ENCODE measurements at regions not wholly inside any gene's neighbourhood (a gene's known extent, or its start where the extent isn't known, plus 50 kb on each side); places are given as distances from the start of the nearest gene placed in this dataset.
"Not testable (repeated sequence)": the region's sequence is repeated elsewhere in the genome, so short reads cannot be mapped to it uniquely, and the experiment has no call there.

DNA sequence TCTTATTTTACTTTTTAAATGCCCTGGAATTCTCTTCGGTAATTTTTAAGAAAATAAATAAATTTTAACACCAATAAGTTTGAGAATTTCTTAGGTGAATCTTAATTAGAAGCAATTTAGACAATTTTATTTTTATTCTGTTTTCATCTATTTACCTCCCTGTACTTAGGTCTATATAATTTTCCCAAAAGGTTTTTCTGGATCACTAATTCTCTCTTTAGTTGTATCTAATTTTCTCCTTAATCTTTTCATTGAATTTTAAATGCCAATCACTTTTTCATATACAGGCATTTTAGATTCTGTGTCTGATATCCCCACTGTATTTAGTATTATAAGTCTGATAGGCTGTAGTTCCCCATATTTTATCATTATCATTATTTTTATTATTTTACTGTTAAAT lies 845.3 kb downstream of the TRIML1 start:
- no peak overlapping the region for H3K27ac Mint-ChIP-seq
- H3K27me3 Mint-ChIP-seq = no peaks in the 10 kb centered on the region
- no peak for ATAC-seq
- H3K36me3 Mint-ChIP-seq = no peaks in the 10 kb centered on the region
- no peak overlapping the region for H3K4me3 Mint-ChIP-seq
- no peaks in the 10 kb centered on the region for H3K9me3 Mint-ChIP-seq
- H3K4me1 Mint-ChIP-seq = no peaks in the 10 kb centered on the region

DNA sequence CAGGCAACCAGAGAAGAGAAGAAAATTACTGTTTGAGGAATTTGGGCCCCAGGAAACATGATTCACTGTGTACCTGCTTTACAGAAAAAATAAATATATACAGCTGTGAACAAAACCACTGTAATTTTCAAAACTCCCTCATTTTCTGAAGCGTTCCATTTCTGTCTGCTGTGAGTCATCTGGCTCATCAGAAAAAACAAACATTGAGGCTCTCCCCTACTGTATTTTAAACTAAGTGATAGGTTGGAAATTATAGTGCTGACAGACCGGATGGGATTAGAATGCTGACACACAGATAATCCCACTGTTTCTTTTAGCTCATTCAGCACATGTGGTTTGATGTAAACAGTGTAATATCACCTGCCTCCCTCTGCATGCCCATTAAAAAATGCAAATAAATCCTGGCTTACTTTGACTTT lies 847.0 kb downstream of the TRIML1 start:
- no peak overlapping the region for H3K4me3 Mint-ChIP-seq
- H3K27ac Mint-ChIP-seq = no peak overlapping the region
- no peak for ATAC-seq
- no peaks in the 10 kb centered on the region for H3K27me3 Mint-ChIP-seq
- H3K9me3 Mint-ChIP-seq = no peaks in the 10 kb centered on the region
- no peaks in the 10 kb centered on the region for H3K4me1 Mint-ChIP-seq
- no peaks in the 10 kb centered on the region for H3K36me3 Mint-ChIP-seq

DNA sequence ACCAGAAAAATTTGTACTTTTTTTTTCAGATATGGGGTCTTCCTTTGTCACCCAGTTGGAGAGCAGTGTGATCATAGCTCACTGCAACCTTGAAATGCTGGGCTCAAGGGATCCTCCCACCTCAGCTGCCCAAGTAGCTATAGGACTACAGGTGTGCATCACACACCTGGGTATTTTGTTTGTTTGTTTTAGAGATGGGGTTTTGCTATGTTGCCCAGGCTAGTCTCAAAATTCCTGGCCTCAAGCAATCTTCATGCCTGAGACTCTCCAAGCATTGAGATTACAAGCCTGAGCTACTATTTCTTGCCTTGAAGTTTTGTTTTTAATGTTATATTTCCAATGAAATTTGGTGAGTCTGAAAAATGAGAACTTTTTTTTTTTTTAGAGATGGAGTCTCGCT lies 847.8 kb downstream of the TRIML1 start:
- Mint-ChIP-seq H3K27me3 (no peaks in the 10 kb centered on the region), H3K9me3 (no peaks in the 10 kb centered on the region), H3K27ac (no peak overlapping the region), H3K4me1 (no peaks in the 10 kb centered on the region), H3K4me3 (no peak overlapping the region), H3K36me3 (no peaks in the 10 kb centered on the region)
- no peak for ATAC-seq

DNA sequence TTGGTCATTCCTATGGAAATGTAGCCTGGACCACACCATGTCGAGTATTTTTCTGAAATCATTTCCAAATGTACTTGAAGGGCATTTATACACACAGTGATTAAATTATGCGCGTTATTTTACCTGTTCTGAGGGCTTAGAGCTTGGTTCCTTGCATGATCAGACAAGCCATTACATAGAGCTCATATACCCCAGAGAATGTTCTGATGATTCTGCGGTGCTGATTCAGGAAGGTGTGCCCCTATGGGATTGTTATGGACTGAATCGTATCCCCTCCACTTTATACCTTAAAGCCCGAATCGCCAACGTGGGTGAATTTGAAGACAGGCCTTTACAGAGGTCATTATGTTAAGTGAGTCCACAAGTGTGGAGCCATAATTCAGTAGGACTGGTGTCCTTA lies 848.9 kb downstream of the TRIML1 start:
- peaks cover 2% of the 10 kb centered on the region for H3K9me3 Mint-ChIP-seq
- no peaks in the 10 kb centered on the region for H3K36me3 Mint-ChIP-seq
- H3K4me3 Mint-ChIP-seq = no peak overlapping the region
- no peak overlapping the region for H3K27ac Mint-ChIP-seq
- ATAC-seq = no peak
- H3K4me1 Mint-ChIP-seq = no peaks in the 10 kb centered on the region
- H3K27me3 Mint-ChIP-seq = no peaks in the 10 kb centered on the region

DNA sequence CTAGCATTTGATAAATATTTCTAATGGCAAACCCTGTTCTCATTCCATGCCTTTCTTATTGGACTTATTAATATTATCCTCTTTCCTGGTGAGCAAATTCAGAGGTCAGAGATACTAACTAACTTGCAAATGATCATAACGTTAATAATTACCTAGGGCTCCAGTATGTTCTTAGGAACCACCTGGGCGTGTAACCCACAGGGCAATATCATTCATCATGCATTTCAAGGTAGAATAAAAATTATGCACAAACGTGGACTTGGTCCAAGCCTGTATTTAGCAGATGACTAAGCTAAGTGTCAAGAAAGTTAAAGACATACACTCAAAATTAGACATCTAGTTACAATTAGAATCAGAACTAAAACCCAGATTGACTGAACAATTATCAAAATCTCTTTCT lies 850.1 kb downstream of the TRIML1 start:
- Mint-ChIP-seq H3K36me3 (no peaks in the 10 kb centered on the region), H3K4me1 (no peaks in the 10 kb centered on the region), H3K9me3 (peaks cover 3% of the 10 kb centered on the region), H3K27ac (no peak overlapping the region), H3K27me3 (no peaks in the 10 kb centered on the region), H3K4me3 (no peak overlapping the region)
- ATAC-seq = no peak

DNA sequence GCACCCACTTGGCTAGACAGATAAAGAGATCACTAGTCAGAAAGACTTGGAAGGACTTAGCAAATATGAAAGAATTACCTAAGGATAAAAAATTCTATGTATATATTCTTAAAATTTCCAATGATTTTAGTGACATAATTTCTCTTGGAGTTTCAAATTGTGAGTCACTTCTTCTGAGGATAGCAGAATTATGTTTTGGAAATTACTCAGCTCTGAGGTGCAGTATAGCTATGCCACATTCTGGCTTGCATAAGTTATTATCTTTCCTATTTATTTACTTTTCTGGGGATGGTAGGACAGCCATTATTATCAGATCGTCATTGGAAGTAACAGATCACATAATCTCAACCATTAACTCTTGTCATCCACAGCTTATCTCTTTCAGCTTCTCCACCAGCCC lies 853.5 kb downstream of the TRIML1 start:
- no peaks in the 10 kb centered on the region for H3K27me3 Mint-ChIP-seq
- no peak for ATAC-seq
- H3K9me3 Mint-ChIP-seq = peaks cover 5% of the 10 kb centered on the region
- no peak overlapping the region for H3K4me3 Mint-ChIP-seq
- H3K27ac Mint-ChIP-seq = no peak overlapping the region
- H3K36me3 Mint-ChIP-seq = no peaks in the 10 kb centered on the region
- no peaks in the 10 kb centered on the region for H3K4me1 Mint-ChIP-seq

DNA sequence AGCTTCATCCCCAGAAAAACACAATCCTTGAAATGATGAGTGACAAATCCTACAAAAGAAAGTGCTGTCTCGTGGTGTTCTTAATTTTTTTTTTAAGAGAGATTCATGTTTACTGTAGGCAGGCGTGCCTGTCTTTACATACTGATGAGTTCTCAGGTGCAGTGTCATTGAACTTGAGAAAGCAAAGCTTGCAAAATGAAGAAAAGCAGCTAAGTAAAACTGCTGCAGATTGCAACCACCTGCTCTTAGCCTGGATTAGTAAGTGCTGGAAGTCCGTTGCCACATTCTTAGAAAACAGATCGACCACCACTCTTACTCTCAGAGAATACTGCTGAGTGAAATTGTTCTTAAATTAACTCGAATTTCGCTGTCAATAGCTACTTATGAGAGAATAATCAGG lies 854.6 kb downstream of the TRIML1 start:
- Mint-ChIP-seq H3K36me3 (no peaks in the 10 kb centered on the region), H3K27me3 (no peaks in the 10 kb centered on the region), H3K4me1 (no peaks in the 10 kb centered on the region), H3K27ac (no peak overlapping the region), H3K9me3 (peaks cover 5% of the 10 kb centered on the region), H3K4me3 (no peak overlapping the region)
- ATAC-seq = no peak

DNA sequence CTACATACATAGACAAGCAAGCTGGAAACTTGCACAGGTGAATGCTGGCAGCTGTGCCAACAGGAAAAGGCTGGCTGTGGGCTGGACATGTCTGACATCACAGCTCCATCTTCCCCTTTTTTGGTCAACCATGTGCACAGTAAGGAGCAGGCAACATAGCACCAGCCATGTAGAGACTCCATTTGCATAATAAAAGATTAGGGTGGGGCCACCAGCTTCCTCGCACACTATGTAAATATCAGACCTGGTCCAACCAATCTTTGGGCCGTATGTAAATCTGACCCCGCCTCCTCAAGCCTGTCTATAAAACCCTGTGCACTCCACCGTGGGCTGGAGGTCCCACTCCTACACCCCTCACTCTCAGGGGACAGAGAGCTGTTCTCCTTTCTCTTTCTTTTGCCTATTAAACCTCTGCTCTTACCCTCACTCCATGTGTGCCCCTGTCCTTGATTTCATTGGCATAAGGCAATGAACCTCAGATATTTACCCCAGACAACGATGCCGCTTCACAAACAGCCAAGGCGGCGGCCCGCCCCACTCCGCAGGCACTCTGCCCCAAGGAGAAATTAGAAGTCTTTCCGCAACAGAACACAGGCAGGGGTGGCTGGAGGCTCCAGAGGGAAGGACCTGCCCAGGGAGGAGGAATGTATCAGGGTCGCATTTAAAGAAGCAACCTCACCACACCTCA lies 862.2 kb downstream of the TRIML1 start:
- Mint-ChIP-seq H3K9me3 (peaks cover 4% of the 10 kb centered on the region), H3K4me3 (no peak overlapping the region), H3K27ac (no peak overlapping the region), H3K27me3 (no peaks in the 10 kb centered on the region), H3K36me3 (no peaks in the 10 kb centered on the region), H3K4me1 (no peaks in the 10 kb centered on the region)
- ATAC-seq = no peak

DNA sequence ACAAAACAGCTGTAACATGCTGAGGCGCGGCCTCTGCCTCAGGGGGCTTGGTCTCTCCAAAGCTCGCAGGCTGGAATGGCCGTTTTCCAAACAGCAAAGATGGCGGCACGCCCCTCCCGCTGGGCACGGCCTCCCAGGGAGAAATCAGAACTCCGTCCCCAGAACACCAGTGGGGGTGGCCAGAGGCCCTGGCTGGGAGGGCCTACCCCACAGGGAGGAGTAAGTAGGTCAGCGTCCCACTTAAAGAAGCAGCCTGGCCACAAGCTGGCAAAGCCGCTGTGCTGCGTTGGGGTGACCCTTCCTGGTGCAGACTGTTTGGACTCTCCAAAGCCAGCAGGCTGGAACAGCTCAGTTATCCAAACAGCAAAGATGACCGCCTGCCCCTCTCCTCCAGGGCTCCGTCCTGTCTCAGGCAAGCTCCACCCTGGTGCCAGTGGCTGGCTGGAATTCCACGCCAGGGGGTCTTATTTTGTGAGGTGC lies 862.8 kb downstream of the TRIML1 start:
- ATAC-seq = no peak
- Mint-ChIP-seq H3K4me3 (no peak overlapping the region), H3K27me3 (no peaks in the 10 kb centered on the region), H3K36me3 (no peaks in the 10 kb centered on the region), H3K27ac (no peak overlapping the region), H3K9me3 (peaks cover 3% of the 10 kb centered on the region), H3K4me1 (no peaks in the 10 kb centered on the region)

DNA sequence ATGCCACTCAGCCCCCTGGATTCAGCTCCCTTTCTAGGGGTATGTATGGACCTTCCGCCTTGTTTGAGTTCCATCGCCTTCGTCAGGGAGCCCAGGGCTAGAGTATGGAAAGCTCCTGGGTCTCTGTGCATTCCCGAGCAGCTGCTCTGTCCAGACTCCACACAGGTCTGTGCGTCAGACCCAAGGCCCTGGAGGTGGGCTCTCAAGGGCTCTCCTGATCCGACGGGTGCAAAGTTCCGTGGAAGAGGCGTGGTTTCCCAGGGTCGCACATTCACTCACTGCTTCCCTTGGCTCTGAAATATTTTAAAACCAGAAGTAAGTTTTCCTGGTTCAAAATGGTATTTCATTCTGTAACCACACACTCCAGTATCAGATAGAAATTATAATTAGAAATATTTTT lies 863.2 kb downstream of the TRIML1 start:
- no peaks in the 10 kb centered on the region for H3K4me1 Mint-ChIP-seq
- no peak overlapping the region for H3K4me3 Mint-ChIP-seq
- no peak for ATAC-seq
- no peaks in the 10 kb centered on the region for H3K27me3 Mint-ChIP-seq
- H3K27ac Mint-ChIP-seq = no peak overlapping the region
- H3K36me3 Mint-ChIP-seq = no peaks in the 10 kb centered on the region
- H3K9me3 Mint-ChIP-seq = peaks cover 3% of the 10 kb centered on the region

DNA sequence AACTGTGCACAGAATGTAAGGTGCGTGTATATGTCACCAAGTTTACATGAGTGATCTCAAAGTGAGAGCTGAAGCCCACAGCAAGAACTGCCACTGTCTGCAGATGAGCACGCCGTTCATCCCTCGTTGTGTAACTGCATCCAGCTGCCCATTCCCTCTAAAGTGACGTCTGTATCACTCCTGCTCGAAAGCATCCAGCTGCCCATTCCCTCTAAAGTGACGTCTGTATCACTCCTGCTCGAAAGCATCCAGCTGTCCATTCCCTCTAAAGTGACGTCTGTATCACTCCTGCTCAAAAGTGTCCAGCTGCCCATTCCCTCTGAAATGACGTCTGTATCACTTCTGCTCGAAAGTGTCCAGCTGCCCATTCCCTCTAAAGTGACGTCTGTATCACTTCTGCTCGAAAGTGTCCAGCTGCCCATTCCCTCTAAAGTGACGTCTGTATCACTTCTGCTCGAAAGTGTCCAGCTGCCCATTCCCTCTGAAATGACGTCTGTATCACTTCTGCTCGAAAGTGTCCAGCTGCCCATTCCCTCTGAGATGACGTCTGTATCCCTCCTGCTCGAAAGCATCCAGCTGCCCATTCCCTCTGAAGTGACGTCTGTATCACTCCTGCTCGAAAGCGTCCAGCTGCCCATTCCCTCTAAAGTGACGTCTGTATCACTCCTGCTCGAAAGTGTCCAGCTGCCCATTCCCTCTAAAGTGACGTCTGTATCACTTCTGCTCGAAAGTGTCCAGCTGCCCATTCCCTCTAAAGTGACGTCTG lies 871.4 kb downstream of the TRIML1 start:
- not testable (repeated sequence) for H3K4me1 Mint-ChIP-seq, H3K4me3 Mint-ChIP-seq, H3K27me3 Mint-ChIP-seq, H3K36me3 Mint-ChIP-seq, ATAC-seq, H3K27ac Mint-ChIP-seq
- H3K9me3 Mint-ChIP-seq = peaks cover 14% of the 10 kb centered on the region

DNA sequence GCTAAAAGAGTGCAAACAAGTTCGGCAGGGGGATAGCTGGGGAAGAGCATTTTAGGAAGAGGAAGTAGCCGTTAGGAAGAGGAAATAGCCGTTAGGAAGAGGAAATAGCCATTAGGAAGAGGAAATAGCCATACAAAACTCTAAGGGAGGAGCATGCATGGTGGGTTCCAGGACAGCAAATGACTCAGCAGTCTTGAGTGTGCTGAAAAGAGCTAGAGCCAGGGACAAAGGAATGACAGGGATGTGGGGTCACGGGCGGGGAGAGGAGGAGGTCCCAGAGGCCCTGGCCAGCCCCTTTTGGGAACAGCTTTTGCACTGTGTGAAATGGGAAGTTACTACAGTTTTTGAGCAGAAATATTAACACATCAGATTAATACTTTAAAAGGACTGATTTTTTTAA lies 882.6 kb downstream of the TRIML1 start:
- peaks cover 10% of the 10 kb centered on the region for H3K9me3 Mint-ChIP-seq
- no peaks in the 10 kb centered on the region for H3K4me1 Mint-ChIP-seq
- no peak overlapping the region for H3K4me3 Mint-ChIP-seq
- H3K27ac Mint-ChIP-seq = no peak overlapping the region
- ATAC-seq = no peak
- H3K36me3 Mint-ChIP-seq = no peaks in the 10 kb centered on the region
- no peaks in the 10 kb centered on the region for H3K27me3 Mint-ChIP-seq

DNA sequence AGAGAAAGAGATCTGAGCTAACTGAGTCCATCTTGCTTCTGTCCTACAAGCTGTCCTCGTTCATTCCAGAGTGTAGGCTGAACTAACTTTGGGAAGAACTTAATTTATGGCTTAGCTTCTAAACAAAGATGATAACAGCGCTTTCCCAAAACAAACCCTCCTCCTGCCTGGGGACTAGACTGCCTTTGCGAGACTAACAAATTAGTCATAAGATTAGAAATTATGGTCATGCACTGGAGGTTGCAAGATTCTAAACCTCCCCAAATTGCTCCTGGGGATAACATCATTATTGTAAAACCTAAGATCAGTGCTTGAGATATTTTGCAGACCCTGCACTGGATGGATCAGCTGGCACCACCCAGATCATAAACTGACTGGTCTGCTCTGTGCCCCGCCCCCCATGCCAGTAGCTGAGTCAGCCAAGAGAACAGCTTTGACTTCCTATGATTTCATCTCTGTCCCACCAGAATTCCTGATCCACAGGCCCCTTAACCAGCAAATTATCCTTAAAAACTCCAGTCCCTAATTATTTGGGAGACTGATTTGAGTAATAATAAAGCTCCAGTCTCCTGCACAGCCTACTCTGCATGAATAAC lies 883.3 kb downstream of the TRIML1 start:
- no peak for ATAC-seq
- no peaks in the 10 kb centered on the region for H3K36me3 Mint-ChIP-seq

DNA sequence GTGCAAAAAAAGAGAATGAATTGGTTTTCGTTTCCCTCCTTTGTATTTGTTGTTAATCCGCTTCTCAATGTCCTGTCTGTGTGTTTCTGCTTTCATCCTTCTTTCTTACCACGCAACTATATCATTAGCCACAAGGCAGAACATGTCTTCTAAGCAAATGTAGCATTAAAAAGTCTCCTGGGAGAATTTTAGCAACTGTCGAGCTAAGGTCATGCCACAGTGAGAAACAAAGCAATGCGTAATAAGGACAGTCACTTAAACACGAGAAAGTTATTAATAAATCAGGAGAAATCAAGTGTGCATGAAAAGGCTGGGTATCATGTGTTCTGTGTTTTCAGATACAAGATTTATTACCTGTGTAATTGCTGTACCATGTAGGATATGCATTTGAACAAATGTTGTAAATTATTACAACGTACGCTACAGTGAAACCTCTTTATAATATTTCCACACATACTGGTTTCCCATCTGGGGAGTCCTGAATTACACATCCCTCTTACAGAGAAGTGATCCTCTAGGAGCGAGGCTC lies 890.8 kb downstream of the TRIML1 start:
- Mint-ChIP-seq H3K9me3 (peaks cover 2% of the 10 kb centered on the region), H3K4me1 (no peaks in the 10 kb centered on the region), H3K4me3 (no peak overlapping the region), H3K27ac (no peak overlapping the region), H3K36me3 (no peaks in the 10 kb centered on the region), H3K27me3 (no peaks in the 10 kb centered on the region)
- ATAC-seq = no peak

More for the DNA sequence above, 883.3 kb downstream of the TRIML1 start:
- Mint-ChIP-seq H3K9me3 (peaks cover 10% of the 10 kb centered on the region), H3K4me3 (no peak overlapping the region), H3K4me1 (no peaks in the 10 kb centered on the region), H3K27ac (no peak overlapping the region), H3K27me3 (no peaks in the 10 kb centered on the region)

DNA sequence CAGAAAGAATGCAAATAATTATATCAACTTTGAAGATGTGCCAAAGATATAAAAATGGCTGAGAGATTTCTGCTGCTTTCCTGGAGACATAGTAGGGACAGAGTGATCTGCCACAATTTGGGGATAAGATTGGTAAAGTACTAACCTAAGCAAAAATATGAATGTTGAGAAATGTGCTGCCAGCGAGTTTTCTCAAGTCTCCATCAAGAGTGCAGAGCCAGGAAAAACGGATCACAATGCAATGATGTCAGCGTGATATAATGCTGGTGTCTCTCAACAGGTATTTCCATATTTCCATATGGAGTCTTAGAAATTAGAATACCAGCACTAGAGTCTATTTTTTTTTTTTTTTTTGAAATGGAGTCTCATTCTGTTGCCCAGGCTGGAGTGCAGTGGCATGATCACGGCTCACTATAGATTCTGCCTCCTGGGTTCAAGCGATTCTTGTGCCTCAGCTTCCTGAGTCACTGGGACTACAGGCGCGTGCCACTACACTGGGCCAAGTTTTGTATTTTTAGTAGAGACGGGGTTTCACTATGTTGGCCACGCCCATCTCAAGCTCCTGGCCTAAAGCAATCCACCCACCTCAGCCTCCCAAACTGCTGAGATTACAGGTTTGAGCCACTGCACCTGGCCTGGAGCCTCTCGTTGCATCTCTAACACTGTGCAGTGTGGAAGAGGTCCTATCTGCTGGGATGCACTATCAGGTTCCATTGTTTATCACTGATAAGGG lies 893.5 kb downstream of the TRIML1 start:
- H3K4me1 Mint-ChIP-seq = no peaks in the 10 kb centered on the region

More for the DNA sequence above, 893.5 kb downstream of the TRIML1 start:
- H3K9me3 Mint-ChIP-seq = peaks cover 2% of the 10 kb centered on the region
- H3K27me3 Mint-ChIP-seq = no peaks in the 10 kb centered on the region
- no peak overlapping the region for H3K4me3 Mint-ChIP-seq
- no peak for ATAC-seq
- no peak overlapping the region for H3K27ac Mint-ChIP-seq
- no peaks in the 10 kb centered on the region for H3K36me3 Mint-ChIP-seq
